GM19468 (cell line): ENCODE measurements at regions not wholly inside any gene's neighbourhood (a gene's known extent, or its start where the extent isn't known, plus 50 kb on each side); places are given as distances from the start of the nearest gene placed in this dataset.
A peak's percentile ranks its signal among the peaks of the same experiment; 100 is the strongest.
"Not testable (repeated sequence)": the region's sequence is repeated elsewhere in the genome, so short reads cannot be mapped to it uniquely, and the experiment has no call there.

Experiments used
- ATAC-seq: cut with Tn5 transposase; IDR thresholded peaks from one replicate; pipeline ENCODE4 v1.9.1; 2021; ENCODE audit warnings: mild to moderate bottlenecking, moderate library complexity, moderate number of reproducible peaks; ENCODE audit not compliant: unreplicated experiment; ENCODE audit errors: extremely low read depth

- ATAC-seq = not testable (repeated sequence)
Measured at GRCh38 chr15:95785276-95785675, 545.2 kb upstream of the NR2F2 start.

GRCh38 chr15:95793231-95793630 lies 537.3 kb upstream of the NR2F2 start:
- ATAC-seq = no peak

GRCh38 chr15:95795386-95795785 lies 535.1 kb upstream of the NR2F2 start:
- ATAC-seq = no peak

GRCh38 chr15:95799286-95800200 lies 531.0 kb upstream of the NR2F2 start:
- no peak for ATAC-seq

- ATAC-seq = no peak
Measured at GRCh38 chr15:95804484-95804883, 526.0 kb upstream of the NR2F2 start.

GRCh38 chr15:95812491-95812890 lies 518.0 kb upstream of the NR2F2 start:
- no peak for ATAC-seq

GRCh38 chr15:95814908-95815307 lies 515.6 kb upstream of the NR2F2 start:
- ATAC-seq = no peak

- no peak for ATAC-seq
Measured at GRCh38 chr15:95816591-95816990, 513.9 kb upstream of the NR2F2 start.

GRCh38 chr15:95822961-95823360 lies 507.5 kb upstream of the NR2F2 start:
- no peak for ATAC-seq

GRCh38 chr15:95825208-95825607 lies 505.3 kb upstream of the NR2F2 start:
- no peak for ATAC-seq

- ATAC-seq = no peak
Measured at GRCh38 chr15:95825671-95826411, 504.7 kb upstream of the NR2F2 start.

GRCh38 chr15:95826412-95827195 lies 503.9 kb upstream of the NR2F2 start:
- ATAC-seq = no peak

- ATAC-seq = no peak
Measured at GRCh38 chr15:95829062-95829461, 501.4 kb upstream of the NR2F2 start.

- no peak for ATAC-seq
Measured at GRCh38 chr15:95830281-95830680, 500.2 kb upstream of the NR2F2 start.

- ATAC-seq = no peak
Measured at GRCh38 chr15:95832668-95833067, 497.8 kb upstream of the NR2F2 start.

- no peak for ATAC-seq
Measured at GRCh38 chr15:95834028-95834804, 496.3 kb upstream of the NR2F2 start.

- ATAC-seq = no peak
Measured at GRCh38 chr15:95836536-95836935, 494.0 kb upstream of the NR2F2 start.

GRCh38 chr15:95837341-95838004 lies 493.0 kb upstream of the NR2F2 start:
- no peak for ATAC-seq

- ATAC-seq = peak; percentile 61
Measured at GRCh38 chr15:95839367-95839782, 491.1 kb upstream of the NR2F2 start.
